ENCODE measurements at regions not wholly inside any gene's neighbourhood (a gene's known extent, or its start where the extent isn't known, plus 50 kb on each side); places are given as distances from the start of the nearest gene placed in this dataset.

GRCh38 chr12:124655698-124656516, 88.5 kb upstream of the NCOR2 start:
- TF ChIP-seq CTCF (IDR thresholded peaks at IDR 0.05; ENCODE audit: low read depth, low read length, missing input control) (no peak), REST (IDR thresholded peaks at IDR 0.05) (no peak), YY1 (IDR thresholded peaks at IDR 0.05) (no peak), RAD21 (IDR thresholded peaks at IDR 0.05) (no peak), SP1 (IDR thresholded peaks at IDR 0.05) (no peak), MAX (IDR thresholded peaks at IDR 0.05) (no peak), ZBTB33 (IDR thresholded peaks at IDR 0.05) (no peak)

Measured in liver (tissue), 3 donors.